ENCODE measurements at regions not wholly inside any gene's neighbourhood (a gene's known extent, or its start where the extent isn't known, plus 50 kb on each side); places are given as distances from the start of the nearest gene placed in this dataset.

GRCh38 chr20:24782301-24782700 is 166.8 kb upstream of the CST7 start:
- no peak for DNase-seq (ENCODE audit: low spot score in 2 of 2)
- H3K27ac Mint-ChIP-seq: no peak overlapping the region
- no peaks in the 10 kb centered on the region for H3K9me3 Mint-ChIP-seq
- H3K36me3 Mint-ChIP-seq: no peaks in the 10 kb centered on the region
- no peak for ATAC-seq (ENCODE audit: low read depth)
- no peak overlapping the region for H3K4me3 Mint-ChIP-seq
- H3K4me1 Mint-ChIP-seq: peaks cover 10% of the 10 kb centered on the region
- H3K27me3 Mint-ChIP-seq: peaks cover 7% of the 10 kb centered on the region

- no peaks in the 10 kb centered on the region for H3K9me3 Mint-ChIP-seq
- peaks cover 10% of the 10 kb centered on the region for H3K4me1 Mint-ChIP-seq
- peaks cover 9% of the 10 kb centered on the region for H3K27me3 Mint-ChIP-seq
- no peak for DNase-seq (ENCODE audit: low spot score in 2 of 2)
- H3K4me3 Mint-ChIP-seq: no peak overlapping the region
- H3K27ac Mint-ChIP-seq: no peak overlapping the region
- H3K36me3 Mint-ChIP-seq: no peaks in the 10 kb centered on the region
- ATAC-seq (ENCODE audit: low read depth): no peak
Measured at GRCh38 chr20:24782801-24783630, 166.1 kb upstream of the CST7 start.

- DNase-seq (ENCODE audit: low spot score in 2 of 2): no peak
- Mint-ChIP-seq H3K27me3 (peaks cover 7% of the 10 kb centered on the region), H3K36me3 (no peaks in the 10 kb centered on the region), H3K4me1 (peaks cover 10% of the 10 kb centered on the region), H3K4me3 (no peak overlapping the region), H3K27ac (no peak overlapping the region), H3K9me3 (no peaks in the 10 kb centered on the region)
- no peak for ATAC-seq (ENCODE audit: low read depth)
Measured at GRCh38 chr20:24783631-24784492, 165.2 kb upstream of the CST7 start.

- Mint-ChIP-seq H3K27ac (no peak overlapping the region), H3K4me3 (no peak overlapping the region), H3K36me3 (no peaks in the 10 kb centered on the region), H3K27me3 (peaks cover 7% of the 10 kb centered on the region), H3K9me3 (no peaks in the 10 kb centered on the region), H3K4me1 (peaks cover 10% of the 10 kb centered on the region)
- ATAC-seq (ENCODE audit: low read depth) (no peak), DNase-seq (ENCODE audit: low spot score in 2 of 2) (no peak)
Measured at GRCh38 chr20:24784607-24785006, 164.5 kb upstream of the CST7 start.

- H3K4me3 Mint-ChIP-seq: no peak overlapping the region
- DNase-seq (ENCODE audit: low spot score in 2 of 2) (no peak), ATAC-seq (ENCODE audit: low read depth) (no peak)
- H3K27ac Mint-ChIP-seq: no peak overlapping the region
- H3K9me3 Mint-ChIP-seq: no peaks in the 10 kb centered on the region
- peaks cover 7% of the 10 kb centered on the region for H3K4me1 Mint-ChIP-seq
- H3K27me3 Mint-ChIP-seq: peaks cover 7% of the 10 kb centered on the region
- no peaks in the 10 kb centered on the region for H3K36me3 Mint-ChIP-seq
Measured at GRCh38 chr20:24785141-24786110, 163.6 kb upstream of the CST7 start.

GRCh38 chr20:24786111-24786495 is 163.0 kb upstream of the CST7 start:
- Mint-ChIP-seq H3K27ac (no peak overlapping the region), H3K9me3 (no peaks in the 10 kb centered on the region), H3K4me1 (peaks cover 2% of the 10 kb centered on the region), H3K4me3 (no peak overlapping the region), H3K27me3 (peaks cover 7% of the 10 kb centered on the region), H3K36me3 (no peaks in the 10 kb centered on the region)
- ATAC-seq (ENCODE audit: low read depth) (no peak), DNase-seq (ENCODE audit: low spot score in 2 of 2) (no peak)

GRCh38 chr20:24786646-24787045 is 162.4 kb upstream of the CST7 start:
- H3K27ac Mint-ChIP-seq: no peak overlapping the region

GRCh38 chr20:24787071-24787470 is 162.0 kb upstream of the CST7 start:
- ATAC-seq (ENCODE audit: low read depth) (no peak), DNase-seq (ENCODE audit: low spot score in 2 of 2) (no peak)
- H3K36me3 Mint-ChIP-seq: no peaks in the 10 kb centered on the region
- H3K9me3 Mint-ChIP-seq: no peaks in the 10 kb centered on the region
- H3K27me3 Mint-ChIP-seq: peaks cover 7% of the 10 kb centered on the region
- no peak overlapping the region for H3K4me3 Mint-ChIP-seq
- peaks cover 2% of the 10 kb centered on the region for H3K4me1 Mint-ChIP-seq
- H3K27ac Mint-ChIP-seq: no peak overlapping the region

More at GRCh38 chr20:24786646-24787045, 162.4 kb upstream of the CST7 start:
- no peak for ATAC-seq (ENCODE audit: low read depth)
- peaks cover 7% of the 10 kb centered on the region for H3K27me3 Mint-ChIP-seq
- no peaks in the 10 kb centered on the region for H3K9me3 Mint-ChIP-seq
- no peaks in the 10 kb centered on the region for H3K36me3 Mint-ChIP-seq
- no peak for DNase-seq (ENCODE audit: low spot score in 2 of 2)
- peaks cover 2% of the 10 kb centered on the region for H3K4me1 Mint-ChIP-seq
- no peak overlapping the region for H3K4me3 Mint-ChIP-seq

GRCh38 chr20:24787621-24788020 is 161.4 kb upstream of the CST7 start:
- H3K27me3 Mint-ChIP-seq: peaks cover 7% of the 10 kb centered on the region
- no peaks in the 10 kb centered on the region for H3K36me3 Mint-ChIP-seq
- H3K9me3 Mint-ChIP-seq: no peaks in the 10 kb centered on the region
- ATAC-seq (ENCODE audit: low read depth) (no peak), DNase-seq (ENCODE audit: low spot score in 2 of 2) (no peak)
- no peak overlapping the region for H3K4me3 Mint-ChIP-seq
- H3K4me1 Mint-ChIP-seq: peaks cover 2% of the 10 kb centered on the region
- H3K27ac Mint-ChIP-seq: no peak overlapping the region

- H3K4me1 Mint-ChIP-seq: no peaks in the 10 kb centered on the region
- no peak overlapping the region for H3K4me3 Mint-ChIP-seq
- H3K36me3 Mint-ChIP-seq: no peaks in the 10 kb centered on the region
- no peak overlapping the region for H3K27ac Mint-ChIP-seq
- H3K9me3 Mint-ChIP-seq: no peaks in the 10 kb centered on the region
- peaks cover 6% of the 10 kb centered on the region for H3K27me3 Mint-ChIP-seq
- ATAC-seq (ENCODE audit: low read depth): no peak
- DNase-seq (ENCODE audit: low spot score in 2 of 2): no peak
Measured at GRCh38 chr20:24789877-24790276, 159.2 kb upstream of the CST7 start.

GRCh38 chr20:24790746-24791283 is 158.3 kb upstream of the CST7 start:
- Mint-ChIP-seq H3K9me3 (no peaks in the 10 kb centered on the region), H3K36me3 (no peaks in the 10 kb centered on the region), H3K27ac (no peak overlapping the region), H3K27me3 (peaks cover 5% of the 10 kb centered on the region), H3K4me3 (no peak overlapping the region), H3K4me1 (no peaks in the 10 kb centered on the region)
- no peak for DNase-seq (ENCODE audit: low spot score in 2 of 2)
- no peak for ATAC-seq (ENCODE audit: low read depth)

GRCh38 chr20:24791953-24792352 is 157.1 kb upstream of the CST7 start:
- ATAC-seq (ENCODE audit: low read depth) (no peak), DNase-seq (ENCODE audit: low spot score in 2 of 2) (no peak)
- Mint-ChIP-seq H3K4me1 (no peaks in the 10 kb centered on the region), H3K27ac (no peak overlapping the region), H3K4me3 (no peak overlapping the region), H3K9me3 (no peaks in the 10 kb centered on the region), H3K36me3 (no peaks in the 10 kb centered on the region), H3K27me3 (peaks cover 4% of the 10 kb centered on the region)

GRCh38 chr20:24792641-24793495 is 156.2 kb upstream of the CST7 start:
- Mint-ChIP-seq H3K4me3 (no peak overlapping the region), H3K27ac (no peak overlapping the region), H3K4me1 (no peaks in the 10 kb centered on the region), H3K36me3 (no peaks in the 10 kb centered on the region), H3K9me3 (no peaks in the 10 kb centered on the region), H3K27me3 (no peaks in the 10 kb centered on the region)
- DNase-seq (ENCODE audit: low spot score in 2 of 2) (no peak), ATAC-seq (ENCODE audit: low read depth) (no peak)

Measured in memory B cell (primary cell).